Suppressor macrophage (primary cell): ENCODE measurements at regions not wholly inside any gene's neighbourhood (a gene's known extent, or its start where the extent isn't known, plus 50 kb on each side); places are given as distances from the start of the nearest gene placed in this dataset.

Experiments used
- DNase-seq, 4 experiments: peaks; one replicate each; pipeline ENCODE4 v3.0.0-alpha.2; 2020 to 2022

DNA sequence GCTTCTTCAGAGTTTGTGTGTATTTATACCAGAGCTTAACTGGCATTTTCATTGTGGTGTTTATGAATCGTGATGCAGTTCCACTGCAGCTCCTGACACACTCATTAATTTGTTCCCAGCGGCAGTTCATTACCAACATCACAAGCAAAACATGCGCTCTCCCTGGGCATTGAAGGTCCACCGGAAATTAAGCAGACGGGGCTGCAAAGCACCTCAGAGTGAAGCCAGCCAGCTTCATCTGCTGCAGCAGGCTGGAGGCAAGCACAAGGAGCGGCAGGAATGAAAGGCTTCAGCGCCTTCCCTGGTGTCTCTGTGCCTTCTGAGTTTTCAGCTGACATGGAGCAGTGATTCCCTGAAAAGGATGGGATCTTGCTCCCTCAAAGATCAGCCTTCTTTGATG, 246.0 kb upstream of the SPTLC3 start:
- no peak for DNase-seq

DNA sequence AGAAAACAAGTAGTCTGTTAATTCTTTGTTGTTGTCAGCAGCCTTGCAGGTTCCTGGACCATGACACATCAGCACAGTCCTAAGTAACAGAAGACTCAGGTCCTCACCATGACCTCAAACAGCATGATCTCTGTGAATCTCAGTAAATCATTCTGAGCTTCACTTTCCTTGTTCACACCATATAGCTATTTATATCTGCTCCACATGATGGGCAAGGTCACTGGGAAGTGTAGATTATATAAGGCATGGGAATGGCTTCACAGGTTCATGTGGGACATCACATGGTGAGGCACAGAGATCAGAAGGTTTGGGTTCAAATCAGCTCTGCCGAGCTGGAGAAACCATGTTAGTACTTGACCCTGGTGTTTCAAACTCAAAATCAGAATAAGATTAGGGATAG, 245.4 kb upstream of the SPTLC3 start:
- no peak for DNase-seq

GRCh38 chr20:12764053-12764452, 244.7 kb upstream of the SPTLC3 start:
- DNase-seq = no peak

GRCh38 chr20:12764851-12765250, 243.9 kb upstream of the SPTLC3 start:
- DNase-seq = no peak

DNA sequence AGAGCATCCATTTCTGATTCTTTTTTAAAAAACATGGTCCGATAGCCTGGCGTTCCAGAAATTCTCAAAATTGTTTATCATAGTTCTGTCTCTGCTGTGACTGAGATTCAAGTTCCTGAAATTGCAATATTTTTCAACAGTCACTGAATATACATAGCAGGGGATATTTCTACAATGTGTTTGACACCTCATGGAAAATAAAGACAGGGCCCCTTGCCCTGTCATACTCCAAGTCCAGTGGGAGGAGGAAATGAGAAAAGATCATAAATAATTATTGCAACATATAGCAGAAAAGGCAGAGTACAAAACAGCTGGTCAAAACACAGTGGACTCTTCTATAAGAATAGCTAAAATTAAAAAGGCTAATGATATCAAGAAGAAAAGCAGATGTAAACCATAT, 234.8 kb upstream of the SPTLC3 start:
- no peak for DNase-seq

- no peak for DNase-seq
Observed at GRCh38 chr20:12775041-12775440, 233.7 kb upstream of the SPTLC3 start.

GRCh38 chr20:12777016-12777415, 231.8 kb upstream of the SPTLC3 start:
- DNase-seq = no peak

- DNase-seq = no peak
Observed at GRCh38 chr20:12786276-12786675, 222.5 kb upstream of the SPTLC3 start.

GRCh38 chr20:12788632-12789299, 220.0 kb upstream of the SPTLC3 start:
- no peak for DNase-seq

DNA sequence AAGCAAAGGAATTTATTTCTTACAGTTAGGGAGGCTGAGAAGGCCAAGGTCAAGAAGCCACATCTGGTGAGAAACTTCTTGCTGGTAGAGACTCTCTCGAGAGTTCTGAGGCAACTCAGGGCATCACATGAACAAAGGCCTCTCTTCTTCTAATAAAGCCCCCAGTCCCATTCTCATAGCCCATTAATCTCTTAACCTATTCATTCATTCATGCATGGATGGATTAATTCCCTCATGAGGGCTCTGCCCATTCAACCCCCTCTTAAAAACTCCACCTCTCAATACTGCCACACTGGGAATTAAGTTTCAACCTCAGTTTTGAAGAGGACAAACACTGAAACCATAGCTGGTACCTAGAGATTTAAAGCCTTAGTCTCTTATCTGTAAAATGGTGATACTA, 217.9 kb upstream of the SPTLC3 start:
- DNase-seq = no peak

DNA sequence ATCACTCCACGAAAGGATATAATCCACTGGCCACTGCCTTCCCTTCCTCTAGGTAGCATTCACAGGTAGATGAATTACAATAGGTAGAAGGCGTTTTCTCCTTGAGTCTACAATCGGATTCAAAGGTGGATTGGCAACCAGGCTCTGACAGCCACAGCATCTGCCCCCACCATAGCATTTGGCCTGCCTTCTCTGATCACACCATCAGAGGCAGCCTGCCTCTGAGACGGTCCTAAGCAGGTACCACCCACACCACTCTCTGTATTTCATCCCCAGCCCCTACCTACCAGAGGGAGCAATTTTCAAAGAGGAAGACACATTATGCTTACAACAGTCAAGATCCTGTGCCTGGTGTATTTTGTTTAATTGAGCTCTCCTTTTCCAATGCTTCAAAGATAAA, 210.5 kb upstream of the SPTLC3 start:
- no peak for DNase-seq

- no peak for DNase-seq
Observed at GRCh38 chr20:12808006-12808567, 200.7 kb upstream of the SPTLC3 start.

GRCh38 chr20:12815231-12815768, 193.5 kb upstream of the SPTLC3 start:
- no peak for DNase-seq

DNA sequence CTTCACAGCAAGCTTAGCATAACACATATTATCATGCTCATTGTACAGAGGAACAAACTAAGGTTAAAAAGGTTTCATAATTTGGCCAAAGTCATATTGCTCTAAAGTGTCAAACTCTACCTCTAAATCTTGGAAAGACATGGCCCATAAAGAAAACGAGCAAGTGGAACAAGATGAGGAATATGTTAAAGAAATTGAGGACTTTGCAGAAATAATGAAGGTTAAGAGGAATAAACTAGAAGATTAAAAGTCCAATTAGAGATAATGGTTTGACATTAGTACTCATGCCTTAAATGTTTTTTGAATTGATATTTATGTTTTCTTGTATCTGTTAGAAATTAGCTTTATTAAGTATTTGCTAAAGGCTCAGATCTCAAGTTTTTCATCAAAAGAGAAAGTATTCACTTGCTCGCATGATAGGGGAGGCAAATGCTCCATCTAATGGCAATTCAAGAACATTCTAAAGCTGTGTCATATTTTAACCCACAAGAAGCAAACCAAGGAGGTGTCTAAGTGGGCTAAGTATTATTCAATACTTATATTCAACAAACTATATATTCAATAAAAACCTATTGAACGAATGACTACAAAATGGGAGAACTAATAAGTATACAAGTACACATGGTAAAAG, 192.9 kb upstream of the SPTLC3 start:
- DNase-seq = no peak

DNA sequence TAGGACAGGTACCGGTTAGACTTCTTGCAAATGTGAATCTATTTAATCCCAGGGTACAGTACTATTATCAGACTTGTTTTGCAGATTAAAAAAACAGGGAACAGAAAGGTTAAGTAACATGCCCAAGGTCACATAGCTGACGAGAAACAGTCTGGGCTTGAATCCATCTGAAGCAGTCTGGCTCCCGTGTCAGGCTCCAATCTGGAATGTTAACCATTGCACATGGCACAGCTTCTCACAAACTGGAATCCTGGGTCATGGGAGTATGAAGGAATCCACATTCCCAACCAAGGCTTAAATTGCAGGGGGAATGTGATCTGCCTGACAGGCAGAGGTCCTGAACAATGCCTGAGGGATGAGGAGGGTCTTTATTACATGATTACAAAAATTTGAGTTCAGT, 187.5 kb upstream of the SPTLC3 start:
- DNase-seq = no peak

GRCh38 chr20:12823734-12824133, 185.0 kb upstream of the SPTLC3 start:
- DNase-seq = no peak

DNA sequence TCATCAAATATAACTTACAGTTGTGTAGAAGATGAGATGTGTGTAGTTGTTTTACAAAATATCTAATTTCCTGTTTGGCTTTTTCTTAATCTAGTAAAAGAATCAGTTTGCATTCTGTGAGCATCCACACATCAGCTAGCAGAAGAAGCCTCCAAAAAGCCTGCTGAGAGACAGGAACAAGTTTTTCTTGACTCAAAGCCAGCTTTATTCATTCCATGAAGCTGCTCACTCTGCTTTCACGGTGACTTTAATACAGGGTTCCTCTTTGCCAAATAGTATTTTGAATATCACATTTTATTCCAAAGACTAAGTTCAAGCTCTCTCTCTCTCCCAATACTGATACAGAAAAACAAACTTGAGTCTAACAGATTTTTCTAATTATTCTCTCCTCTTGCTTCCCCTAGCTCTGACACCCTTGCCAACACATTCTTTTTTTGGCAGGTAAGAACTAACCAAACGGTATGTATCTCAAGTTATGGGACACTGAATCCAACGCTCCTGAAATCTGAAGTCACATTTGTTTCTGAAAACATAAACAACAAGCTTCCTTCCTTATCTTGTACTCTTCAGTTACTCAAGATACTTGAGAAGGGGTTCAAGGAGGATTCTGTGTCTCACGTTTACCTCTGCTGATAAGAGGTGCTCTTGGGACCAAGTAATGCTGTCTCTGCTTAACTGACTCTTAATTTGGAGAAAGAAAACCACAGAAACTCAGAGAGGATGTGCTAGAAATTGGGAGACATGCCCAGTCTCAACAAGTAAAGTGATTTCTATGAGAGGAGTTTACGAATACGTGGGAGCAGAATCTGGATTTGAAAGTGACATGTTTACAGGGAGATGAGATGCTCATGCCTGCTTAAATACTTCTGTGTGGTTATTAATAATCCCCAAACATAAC, 184.2 kb upstream of the SPTLC3 start:
- no peak for DNase-seq

DNA sequence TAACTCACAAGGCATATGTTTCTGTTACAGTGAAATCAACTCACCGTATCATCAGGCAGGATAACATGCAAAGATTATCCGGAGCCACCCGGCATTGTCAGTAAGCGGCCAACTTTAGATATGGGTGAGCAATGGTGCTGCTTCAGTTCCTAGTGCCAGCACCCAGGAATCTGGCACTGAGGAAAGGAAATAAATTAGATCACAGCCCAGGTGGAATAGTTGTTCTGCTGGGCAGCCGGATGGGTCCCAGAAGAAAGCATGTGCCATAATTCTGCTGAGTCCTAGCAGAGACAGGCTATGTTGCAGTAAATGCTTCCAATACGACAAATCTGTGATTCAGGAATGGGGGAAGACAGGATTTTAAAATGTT, 183.6 kb upstream of the SPTLC3 start:
- no peak for DNase-seq

DNA sequence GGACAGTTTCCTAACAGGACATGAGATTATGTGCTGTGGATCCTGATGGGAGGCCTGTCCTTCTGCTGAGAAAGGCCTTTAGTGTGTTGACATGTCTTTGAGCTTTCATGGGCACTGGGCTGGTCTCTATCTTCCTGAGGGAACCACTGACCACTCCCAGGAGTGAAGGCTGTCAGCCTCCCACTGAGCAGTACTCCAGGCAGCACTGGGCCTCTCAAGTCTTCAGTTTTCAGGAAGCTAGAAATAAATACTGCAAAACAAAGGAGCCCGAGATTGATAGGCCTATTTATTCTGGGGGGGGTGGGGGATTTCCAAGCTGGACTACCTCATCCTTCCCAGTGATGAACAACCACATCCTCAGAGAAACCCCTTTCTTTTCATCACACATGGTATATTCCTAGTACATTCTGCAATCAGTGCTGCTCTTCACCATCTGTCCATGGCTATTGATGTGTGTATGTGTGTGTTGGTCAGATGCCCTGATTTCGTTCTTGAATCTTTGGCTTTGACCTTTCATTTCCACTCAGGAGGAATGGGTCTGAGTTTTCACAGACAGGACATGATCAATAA, 180.9 kb upstream of the SPTLC3 start:
- no peak for DNase-seq

GRCh38 chr20:12829170-12829569, 179.6 kb upstream of the SPTLC3 start:
- DNase-seq = no peak

DNA sequence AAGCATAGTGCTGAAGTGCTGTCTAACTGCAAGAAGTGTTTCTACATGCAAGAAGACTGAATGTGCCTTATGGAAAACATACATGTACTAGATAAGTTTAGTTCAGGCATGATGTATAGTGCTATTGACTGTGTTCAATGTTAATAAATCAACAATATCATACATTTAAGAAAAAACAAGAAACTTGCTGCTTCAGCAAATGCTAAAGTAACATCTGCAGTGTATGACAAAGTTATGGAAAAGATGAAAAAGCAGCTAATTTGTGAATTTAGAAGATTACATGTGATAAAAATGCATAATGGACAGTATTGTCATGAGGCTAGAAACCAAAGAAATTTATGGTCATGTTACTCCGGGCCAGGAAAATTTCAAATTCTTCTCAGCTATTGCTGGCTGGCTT, 174.9 kb upstream of the SPTLC3 start:
- DNase-seq = no peak

- no peak for DNase-seq
Observed at GRCh38 chr20:12835999-12836398, 172.8 kb upstream of the SPTLC3 start.

- no peak for DNase-seq
Observed at GRCh38 chr20:12837646-12838045, 171.1 kb upstream of the SPTLC3 start.
